HG02840 (cell line): ENCODE measurements at regions not wholly inside any gene's neighbourhood (a gene's known extent, or its start where the extent isn't known, plus 50 kb on each side); places are given as distances from the start of the nearest gene placed in this dataset.

Source experiments
- ATAC-seq: cut with Tn5 transposase; IDR thresholded peaks from one replicate; pipeline ENCODE4 v1.9.1; 2021; ENCODE audit warnings: mild to moderate bottlenecking, moderate library complexity, moderate number of reproducible peaks; ENCODE audit not compliant: unreplicated experiment, low FRiP score

GRCh38 chr1:90561103-90561783 is 155.9 kb downstream of the BARHL2 start:
- no peak for ATAC-seq

GRCh38 chr1:90558754-90559378 is 158.2 kb downstream of the BARHL2 start:
- ATAC-seq: no peak

GRCh38 chr1:90558126-90558525 is 159.0 kb downstream of the BARHL2 start:
- no peak for ATAC-seq

GRCh38 chr1:90557706-90558105 is 159.4 kb downstream of the BARHL2 start:
- ATAC-seq: no peak

- ATAC-seq: no peak
Observed at GRCh38 chr1:90550626-90551406, 166.3 kb downstream of the BARHL2 start.

- no peak for ATAC-seq
Observed at GRCh38 chr1:90544356-90544755, 172.7 kb downstream of the BARHL2 start.

GRCh38 chr1:90537606-90538362 is 179.3 kb downstream of the BARHL2 start:
- no peak for ATAC-seq

GRCh38 chr1:90534663-90535295 is 182.3 kb downstream of the BARHL2 start:
- ATAC-seq: no peak

GRCh38 chr1:90534116-90534515 is 183.0 kb downstream of the BARHL2 start:
- no peak for ATAC-seq

GRCh38 chr1:90526954-90527353 is 190.1 kb downstream of the BARHL2 start:
- no peak for ATAC-seq

- no peak for ATAC-seq
Observed at GRCh38 chr1:90522432-90522831, 194.7 kb downstream of the BARHL2 start.

GRCh38 chr1:90513956-90514355 is 203.1 kb downstream of the BARHL2 start:
- ATAC-seq: no peak

GRCh38 chr1:90512441-90512840 is 204.7 kb downstream of the BARHL2 start:
- ATAC-seq: no peak

- ATAC-seq: no peak
Observed at GRCh38 chr1:90510143-90510542, 207.0 kb downstream of the BARHL2 start.

- no peak for ATAC-seq
Observed at GRCh38 chr1:90509225-90510048, 207.7 kb downstream of the BARHL2 start.

GRCh38 chr1:90508376-90509167 is 208.5 kb downstream of the BARHL2 start:
- ATAC-seq: no peak

GRCh38 chr1:90507173-90507572 is 209.9 kb downstream of the BARHL2 start:
- no peak for ATAC-seq

GRCh38 chr1:90505806-90506205 is 211.3 kb downstream of the BARHL2 start:
- ATAC-seq: no peak

GRCh38 chr1:90504509-90504908 is 212.6 kb downstream of the BARHL2 start:
- no peak for ATAC-seq
